Suppressor macrophage (primary cell): ENCODE measurements at regions not wholly inside any gene's neighbourhood (a gene's known extent, or its start where the extent isn't known, plus 50 kb on each side); places are given as distances from the start of the nearest gene placed in this dataset.
A peak's percentile ranks its signal among the peaks of the same experiment; 100 is the strongest.
"Not testable (repeated sequence)": the region's sequence is repeated elsewhere in the genome, so short reads cannot be mapped to it uniquely, and the experiment has no call there.

Source experiments
- DNase-seq, 4 experiments: peaks; one replicate each; pipeline ENCODE4 v3.0.0-alpha.2; 2020 to 2022

- peak; percentile 39 to 78 (median 56) for DNase-seq
Observed at GRCh38 chr2:145811276-145812164, 1291.6 kb upstream of the ZEB2 start.

GRCh38 chr2:145807968-145808367 lies 1288.0 kb upstream of the ZEB2 start:
- DNase-seq = no peak

- no peak for DNase-seq
Observed at GRCh38 chr2:145807554-145807953, 1287.6 kb upstream of the ZEB2 start.

GRCh38 chr2:145806546-145806945 lies 1286.6 kb upstream of the ZEB2 start:
- no peak for DNase-seq

- no peak for DNase-seq
Observed at GRCh38 chr2:145802133-145802532, 1282.2 kb upstream of the ZEB2 start.

- DNase-seq = no peak
Observed at GRCh38 chr2:145801210-145801609, 1281.3 kb upstream of the ZEB2 start.

GRCh38 chr2:145800151-145801091 lies 1280.5 kb upstream of the ZEB2 start:
- DNase-seq = no peak

GRCh38 chr2:145799595-145800108 lies 1279.7 kb upstream of the ZEB2 start:
- DNase-seq = no peak

GRCh38 chr2:145798419-145798818 lies 1278.5 kb upstream of the ZEB2 start:
- no peak for DNase-seq

- DNase-seq = no peak
Observed at GRCh38 chr2:145797692-145798091, 1277.8 kb upstream of the ZEB2 start.

- no peak for DNase-seq
Observed at GRCh38 chr2:145792745-145793144, 1272.8 kb upstream of the ZEB2 start.

GRCh38 chr2:145789636-145790035 lies 1269.7 kb upstream of the ZEB2 start:
- DNase-seq = no peak

GRCh38 chr2:145787597-145788361 lies 1267.9 kb upstream of the ZEB2 start:
- not testable (repeated sequence) for DNase-seq

GRCh38 chr2:145782607-145783006 lies 1262.7 kb upstream of the ZEB2 start:
- not testable (repeated sequence) for DNase-seq

GRCh38 chr2:145777914-145778313 lies 1258.0 kb upstream of the ZEB2 start:
- no peak for DNase-seq

- peak in 1 of 4 experiments; percentile 5 for DNase-seq
Observed at GRCh38 chr2:145777297-145777696, 1257.4 kb upstream of the ZEB2 start.

GRCh38 chr2:145775591-145775990 lies 1255.7 kb upstream of the ZEB2 start:
- no peak for DNase-seq

GRCh38 chr2:145771525-145771924 lies 1251.6 kb upstream of the ZEB2 start:
- DNase-seq = peak; percentile 21 to 59 (median 37)

GRCh38 chr2:145769011-145769716 lies 1249.2 kb upstream of the ZEB2 start:
- no peak for DNase-seq

- no peak for DNase-seq
Observed at GRCh38 chr2:145765874-145766273, 1246.0 kb upstream of the ZEB2 start.

GRCh38 chr2:145764631-145765030 lies 1244.7 kb upstream of the ZEB2 start:
- DNase-seq = no peak
